Astrocyte of the spinal cord (primary cell): ENCODE measurements at regions not wholly inside any gene's neighbourhood (a gene's known extent, or its start where the extent isn't known, plus 50 kb on each side); places are given as distances from the start of the nearest gene placed in this dataset.

Experiments
- DNase-seq: peaks from one replicate; pipeline ENCODE4 v3.0.0; 2011; ENCODE audit warnings: low read depth, low spot score
- H3K4me3 ChIP-seq: 2 replicates; pipeline ENCODE4 v1.5.1; 2011; ENCODE audit warnings: low read depth, mild to moderate bottlenecking, low read length, moderate library complexity
- in situ Hi-C: cut with HindIII; loops from 2 replicates; pipeline ENCODE4 v1.10.0; 2017; ENCODE audit warnings: low sequenced_read_pairs
- TF ChIP-seq, protein P1 (sequence below): IDR thresholded peaks from 2 replicates; pipeline ENCODE4 v1.5.1; 2012; ENCODE audit warnings: low read depth, mild to moderate bottlenecking, low read length, inconsistent platforms

DNA sequence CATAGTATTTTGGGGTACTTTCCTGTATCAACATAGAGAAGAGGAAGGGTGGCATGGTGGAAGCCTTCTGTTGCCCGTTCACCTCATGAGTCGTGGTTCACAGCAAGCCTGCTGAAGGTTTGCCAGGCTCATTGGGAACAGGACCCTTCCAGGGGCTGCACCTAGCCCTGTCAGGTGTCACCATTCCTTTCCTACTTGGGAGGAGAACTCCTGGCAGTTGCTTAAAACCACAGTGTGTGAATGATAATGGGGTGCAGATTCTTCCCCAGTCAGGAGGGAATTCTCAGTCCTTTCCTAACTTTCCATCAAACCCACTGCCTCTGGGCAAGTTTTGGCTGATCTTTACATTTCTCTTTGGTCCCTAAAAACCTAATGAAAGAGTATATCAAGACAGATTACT lies 99.4 kb upstream of the CTNND2 start:
- DNase-seq = no peak
- in situ Hi-C loops = no loop called here
- no peak overlapping the region for H3K4me3 ChIP-seq
- TF ChIP-seq, protein P1, sequence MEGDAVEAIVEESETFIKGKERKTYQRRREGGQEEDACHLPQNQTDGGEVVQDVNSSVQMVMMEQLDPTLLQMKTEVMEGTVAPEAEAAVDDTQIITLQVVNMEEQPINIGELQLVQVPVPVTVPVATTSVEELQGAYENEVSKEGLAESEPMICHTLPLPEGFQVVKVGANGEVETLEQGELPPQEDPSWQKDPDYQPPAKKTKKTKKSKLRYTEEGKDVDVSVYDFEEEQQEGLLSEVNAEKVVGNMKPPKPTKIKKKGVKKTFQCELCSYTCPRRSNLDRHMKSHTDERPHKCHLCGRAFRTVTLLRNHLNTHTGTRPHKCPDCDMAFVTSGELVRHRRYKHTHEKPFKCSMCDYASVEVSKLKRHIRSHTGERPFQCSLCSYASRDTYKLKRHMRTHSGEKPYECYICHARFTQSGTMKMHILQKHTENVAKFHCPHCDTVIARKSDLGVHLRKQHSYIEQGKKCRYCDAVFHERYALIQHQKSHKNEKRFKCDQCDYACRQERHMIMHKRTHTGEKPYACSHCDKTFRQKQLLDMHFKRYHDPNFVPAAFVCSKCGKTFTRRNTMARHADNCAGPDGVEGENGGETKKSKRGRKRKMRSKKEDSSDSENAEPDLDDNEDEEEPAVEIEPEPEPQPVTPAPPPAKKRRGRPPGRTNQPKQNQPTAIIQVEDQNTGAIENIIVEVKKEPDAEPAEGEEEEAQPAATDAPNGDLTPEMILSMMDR = no peak

DNA sequence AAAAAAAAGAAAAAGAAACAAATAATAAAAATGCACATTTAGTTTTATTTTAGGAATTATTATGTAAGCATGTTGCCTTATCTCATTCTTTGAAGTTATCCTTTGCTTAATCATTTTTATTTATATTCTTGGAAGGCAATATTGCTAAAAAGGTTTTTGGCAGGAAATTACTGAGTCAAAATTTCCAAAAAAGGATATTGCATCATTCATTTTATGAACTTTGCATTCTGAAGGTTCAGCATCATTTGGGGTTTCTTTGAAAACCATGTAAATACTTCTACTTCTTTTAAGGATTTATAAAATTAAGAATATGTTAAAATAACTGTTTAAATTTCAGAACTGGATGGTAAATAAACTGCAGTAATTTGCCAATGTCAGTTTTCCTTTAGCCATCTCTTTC lies 94.2 kb upstream of the CTNND2 start:
- no peak overlapping the region for H3K4me3 ChIP-seq
- no peak for DNase-seq
- TF ChIP-seq, protein P1 = no peak
- in situ Hi-C loops = no loop called here

DNA sequence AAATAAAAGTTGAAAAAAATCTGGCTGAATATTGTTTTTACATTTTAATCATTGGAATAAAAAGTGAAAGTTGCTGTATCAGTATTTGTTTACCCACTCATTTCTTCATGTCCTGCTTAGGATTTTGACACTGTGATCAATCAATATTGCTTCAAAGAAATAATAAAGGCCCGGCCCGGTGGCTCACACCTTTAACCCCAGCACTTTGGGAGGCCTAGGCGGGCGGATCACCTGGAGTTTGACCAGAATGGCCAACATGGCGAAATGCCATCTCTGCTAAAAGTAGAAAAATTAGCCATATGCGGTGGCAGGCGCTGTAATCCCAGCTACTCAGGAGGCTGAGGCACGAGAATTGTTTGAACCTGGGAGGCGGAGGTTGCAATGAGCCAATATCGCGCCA lies 93.7 kb upstream of the CTNND2 start:
- no peak for DNase-seq
- in situ Hi-C loops = no loop called here
- no peak overlapping the region for H3K4me3 ChIP-seq
- TF ChIP-seq, protein P1 = no peak

DNA sequence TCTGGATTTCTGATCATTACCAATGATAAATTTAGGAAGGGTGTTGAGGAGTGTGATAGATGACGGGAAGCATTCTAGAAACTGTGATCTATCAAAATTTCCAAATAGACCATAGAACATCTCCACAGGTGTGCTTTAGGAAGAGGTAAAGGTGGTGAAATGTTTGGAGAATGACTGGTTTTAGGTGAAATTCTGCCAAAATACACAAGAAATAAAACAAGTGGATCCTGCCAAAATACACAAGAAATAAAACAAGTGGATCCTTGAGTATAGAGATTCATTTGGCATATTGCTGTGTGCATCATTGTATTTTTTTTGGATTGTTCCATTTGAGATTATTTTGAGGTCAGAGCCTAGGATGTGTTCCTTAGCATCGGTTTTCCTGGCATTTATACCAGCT lies 88.3 kb upstream of the CTNND2 start:
- in situ Hi-C loops = no loop called here
- TF ChIP-seq, protein P1 = no peak
- no peak overlapping the region for H3K4me3 ChIP-seq
- no peak for DNase-seq

DNA sequence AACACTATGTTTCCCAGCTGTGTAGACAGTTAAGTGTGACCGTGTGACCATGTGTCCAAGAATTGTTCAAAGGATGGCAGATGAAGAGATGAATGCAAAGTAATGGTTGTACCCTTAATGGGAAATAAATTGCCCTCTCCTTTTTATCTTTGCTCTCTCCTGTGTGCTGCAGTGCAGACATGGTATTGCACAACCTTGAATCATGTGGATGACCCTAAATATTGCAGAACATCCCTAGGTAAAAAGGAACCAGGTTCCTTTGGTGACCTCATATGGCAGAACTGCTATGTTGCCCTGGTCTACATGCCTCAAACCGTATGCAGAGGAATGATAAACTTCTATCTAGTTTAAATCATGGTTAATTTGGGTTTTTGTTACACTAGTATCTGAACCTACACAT lies 81.7 kb upstream of the CTNND2 start:
- no peak overlapping the region for H3K4me3 ChIP-seq
- in situ Hi-C loops = no loop called here
- no peak for DNase-seq
- TF ChIP-seq, protein P1 = no peak

DNA sequence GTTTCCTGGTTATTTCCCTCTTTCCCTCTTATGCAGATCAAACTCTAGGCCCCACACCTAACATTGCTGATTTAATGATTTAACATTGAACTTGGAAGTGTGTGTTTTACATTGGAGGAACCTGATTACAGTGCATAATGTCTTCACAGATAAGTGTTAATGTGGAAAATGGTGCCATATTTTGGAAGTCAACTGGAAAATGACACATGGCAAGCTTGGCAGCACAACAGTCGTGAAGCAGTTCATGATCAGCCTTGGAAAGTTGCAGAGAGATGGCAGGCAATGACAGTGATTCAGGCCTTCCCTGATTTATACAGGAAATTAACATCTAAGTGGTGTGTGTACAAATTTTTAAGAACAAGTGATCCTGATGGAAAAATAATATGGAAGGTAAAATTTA lies 80.0 kb upstream of the CTNND2 start:
- H3K4me3 ChIP-seq = no peak overlapping the region
- TF ChIP-seq, protein P1 = no peak
- in situ Hi-C loops = no loop called here
- DNase-seq = no peak

DNA sequence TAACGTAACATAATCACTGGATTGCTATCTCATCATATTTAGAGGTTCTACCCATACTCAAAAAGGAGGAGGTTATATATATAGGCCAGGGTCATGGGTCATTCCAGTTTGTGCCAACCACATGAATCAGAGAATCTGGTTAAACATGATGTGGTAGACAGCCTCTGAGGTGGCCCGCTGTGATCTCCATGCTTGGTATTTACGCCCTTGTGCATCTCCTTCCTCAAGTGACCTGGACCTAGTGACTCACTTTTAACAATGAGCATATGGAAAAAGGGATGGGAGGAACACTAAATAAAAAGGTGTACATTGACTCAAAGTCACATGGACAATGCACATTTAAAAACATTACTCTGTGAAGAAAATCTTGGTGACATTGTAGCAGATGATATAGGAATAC lies 77.7 kb upstream of the CTNND2 start:
- TF ChIP-seq, protein P1 = no peak
- no peak overlapping the region for H3K4me3 ChIP-seq
- DNase-seq = no peak
- in situ Hi-C loops = no loop called here
